ENCODE measurements at regions not wholly inside any gene's neighbourhood (a gene's known extent, or its start where the extent isn't known, plus 50 kb on each side); places are given as distances from the start of the nearest gene placed in this dataset.

DNA sequence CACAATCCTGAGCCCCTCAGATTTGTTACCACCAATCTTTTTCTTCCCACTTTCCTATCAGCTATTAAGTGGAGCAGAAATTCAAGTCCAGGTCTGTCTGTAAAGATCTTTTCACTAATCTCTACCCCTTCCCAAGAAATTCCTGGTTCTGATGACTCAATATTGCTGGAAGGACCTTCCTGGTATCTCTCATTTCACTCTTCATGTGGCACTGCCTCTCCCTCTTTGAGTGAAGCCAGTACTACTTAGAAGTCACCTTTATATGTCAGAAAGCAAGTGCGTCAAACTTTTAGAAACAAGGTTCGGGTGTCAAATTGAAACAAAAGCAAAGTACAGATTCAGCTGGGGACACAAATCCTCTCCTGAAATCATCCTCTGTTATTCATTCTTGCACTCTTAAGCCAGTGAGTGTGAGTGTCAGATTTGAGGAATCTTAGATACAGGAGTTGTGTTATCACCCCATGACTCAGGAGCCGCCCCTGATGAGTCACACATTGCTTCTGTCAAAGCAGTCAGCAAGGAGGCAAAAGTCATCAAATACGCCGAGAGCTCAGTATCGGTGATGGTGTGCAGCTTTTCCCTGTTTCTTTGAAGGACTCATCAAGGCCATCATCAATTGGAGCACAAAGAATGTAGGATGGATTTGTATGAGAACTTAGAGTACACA lies 313.0 kb downstream of the CETN3 start:
- H3K9me3 ChIP-seq: no peaks in the 10 kb centered on the region
- H3K27ac ChIP-seq: no peak overlapping the region
- H3K4me3 ChIP-seq: no peak overlapping the region
- H3K4me1 ChIP-seq: no peaks in the 10 kb centered on the region
- H3K27me3 ChIP-seq: no peaks in the 10 kb centered on the region
- intact Hi-C loops (cut with DNase I; ENCODE audit: low total_unique reads): no loop called here
- no peak for DNase-seq (ENCODE audit: low spot score in 2 of 2)
- no peaks in the 10 kb centered on the region for H3K36me3 ChIP-seq
- TF ChIP-seq POLR2A (IDR thresholded peaks at IDR 0.05) (no peak), POLR2AphosphoS5 (IDR thresholded peaks at IDR 0.05) (no peak)
- TF ChIP-seq, protein P1, sequence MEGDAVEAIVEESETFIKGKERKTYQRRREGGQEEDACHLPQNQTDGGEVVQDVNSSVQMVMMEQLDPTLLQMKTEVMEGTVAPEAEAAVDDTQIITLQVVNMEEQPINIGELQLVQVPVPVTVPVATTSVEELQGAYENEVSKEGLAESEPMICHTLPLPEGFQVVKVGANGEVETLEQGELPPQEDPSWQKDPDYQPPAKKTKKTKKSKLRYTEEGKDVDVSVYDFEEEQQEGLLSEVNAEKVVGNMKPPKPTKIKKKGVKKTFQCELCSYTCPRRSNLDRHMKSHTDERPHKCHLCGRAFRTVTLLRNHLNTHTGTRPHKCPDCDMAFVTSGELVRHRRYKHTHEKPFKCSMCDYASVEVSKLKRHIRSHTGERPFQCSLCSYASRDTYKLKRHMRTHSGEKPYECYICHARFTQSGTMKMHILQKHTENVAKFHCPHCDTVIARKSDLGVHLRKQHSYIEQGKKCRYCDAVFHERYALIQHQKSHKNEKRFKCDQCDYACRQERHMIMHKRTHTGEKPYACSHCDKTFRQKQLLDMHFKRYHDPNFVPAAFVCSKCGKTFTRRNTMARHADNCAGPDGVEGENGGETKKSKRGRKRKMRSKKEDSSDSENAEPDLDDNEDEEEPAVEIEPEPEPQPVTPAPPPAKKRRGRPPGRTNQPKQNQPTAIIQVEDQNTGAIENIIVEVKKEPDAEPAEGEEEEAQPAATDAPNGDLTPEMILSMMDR (IDR thresholded peaks at IDR 0.05): no peak

GRCh38 chr5:90095292-90096060 lies 314.1 kb downstream of the CETN3 start:
- H3K27ac ChIP-seq: no peak overlapping the region
- H3K36me3 ChIP-seq: no peaks in the 10 kb centered on the region
- intact Hi-C loops (cut with DNase I; ENCODE audit: low total_unique reads): no loop called here

GRCh38 chr5:90093751-90094485 lies 315.6 kb downstream of the CETN3 start:
- H3K27ac ChIP-seq: no peak overlapping the region
- intact Hi-C loops (cut with DNase I; ENCODE audit: low total_unique reads): no loop called here

More at GRCh38 chr5:90095292-90096060, 314.1 kb downstream of the CETN3 start:
- DNase-seq (ENCODE audit: low spot score in 2 of 2): no peak
- Histone ChIP-seq H3K9me3 (no peaks in the 10 kb centered on the region), H3K4me1 (no peaks in the 10 kb centered on the region), H3K4me3 (no peak overlapping the region), H3K27me3 (no peaks in the 10 kb centered on the region)
- TF ChIP-seq, protein P1 (IDR thresholded peaks at IDR 0.05): no peak
- TF ChIP-seq POLR2A (IDR thresholded peaks at IDR 0.05) (no peak), POLR2AphosphoS5 (IDR thresholded peaks at IDR 0.05) (no peak)

DNA sequence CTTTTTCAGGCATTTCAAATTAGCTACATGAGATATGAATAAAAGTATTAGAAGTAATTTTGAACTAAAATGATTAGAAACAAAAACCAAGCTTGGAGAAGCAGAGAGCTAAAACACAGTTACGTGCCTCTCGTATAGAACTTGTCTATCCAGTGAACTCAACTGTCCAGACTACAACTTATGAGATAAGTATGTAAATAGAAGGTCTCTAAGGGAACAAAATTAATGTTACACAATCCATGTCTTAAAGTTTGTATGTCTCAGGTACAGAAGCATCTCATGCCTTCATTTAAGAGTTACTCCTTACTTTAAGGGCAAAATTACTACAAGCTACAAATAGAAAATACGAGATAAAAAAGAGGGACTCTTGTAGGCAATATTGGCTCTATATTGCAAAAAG lies 316.8 kb downstream of the CETN3 start:
- Histone ChIP-seq H3K9me3 (no peaks in the 10 kb centered on the region), H3K4me3 (no peak overlapping the region), H3K36me3 (no peaks in the 10 kb centered on the region), H3K27ac (no peak overlapping the region), H3K27me3 (no peaks in the 10 kb centered on the region), H3K4me1 (no peaks in the 10 kb centered on the region)
- TF ChIP-seq, protein P1 (IDR thresholded peaks at IDR 0.05): no peak
- TF ChIP-seq POLR2A (IDR thresholded peaks at IDR 0.05) (no peak), POLR2AphosphoS5 (IDR thresholded peaks at IDR 0.05) (no peak)
- DNase-seq (ENCODE audit: low spot score in 2 of 2): no peak
- intact Hi-C loops (cut with DNase I; ENCODE audit: low total_unique reads): no loop called here

More at GRCh38 chr5:90093751-90094485, 315.6 kb downstream of the CETN3 start:
- H3K36me3 ChIP-seq: no peaks in the 10 kb centered on the region
- no peak for DNase-seq (ENCODE audit: low spot score in 2 of 2)
- no peaks in the 10 kb centered on the region for H3K4me1 ChIP-seq
- no peaks in the 10 kb centered on the region for H3K27me3 ChIP-seq
- no peak overlapping the region for H3K4me3 ChIP-seq
- no peaks in the 10 kb centered on the region for H3K9me3 ChIP-seq
- TF ChIP-seq POLR2A (IDR thresholded peaks at IDR 0.05): no peak
- TF ChIP-seq, protein P1 (IDR thresholded peaks at IDR 0.05): no peak
- TF ChIP-seq POLR2AphosphoS5 (IDR thresholded peaks at IDR 0.05): no peak
